GM23338 (cell line): ENCODE measurements at regions not wholly inside any gene's neighbourhood (a gene's known extent, or its start where the extent isn't known, plus 50 kb on each side); places are given as distances from the start of the nearest gene placed in this dataset.

ENCODE experiments used
- ATAC-seq: fragments of 200-7000 bp; cut with Tn5 transposase; 3 replicates; pipeline ENCODE4 v1.9.1; 2020
- DNase-seq: peaks from one replicate; pipeline ENCODE4 v3.0.0-alpha.2; 2015; ENCODE audit warnings: low spot score
- H2AFZ ChIP-seq: fragments of 200-600 bp; sonication (generic); 2 replicates; pipeline ENCODE4 v1.8.0; 2016; ENCODE audit warnings: antibody characterized with exemption, mild to moderate bottlenecking, moderate library complexity
- H3F3A ChIP-seq: fragments of 200-600 bp; sonication (generic); replicated peaks from 2 replicates; pipeline ENCODE4 v1.8.0; 2017; ENCODE audit warnings: antibody characterized with exemption, mixed run types, low read depth
- H3K27ac ChIP-seq: fragments of 200-600 bp; sonication (generic); 2 replicates; pipeline ENCODE4 v1.6.1; 2016; ENCODE audit warnings: low read depth
- H3K27me3 ChIP-seq: fragments of 200-600 bp; sonication (generic); 2 replicates; pipeline ENCODE4 v1.8.0; 2016; ENCODE audit warnings: mild to moderate bottlenecking, mixed run types, moderate library complexity; ENCODE audit not compliant: insufficient read depth
- H3K36me3 ChIP-seq: fragments of 200-600 bp; sonication (generic); 2 replicates; pipeline ENCODE4 v1.8.0; 2016; ENCODE audit warnings: mild to moderate bottlenecking; ENCODE audit not compliant: insufficient read depth
- H3K4me1 ChIP-seq: fragments of 200-600 bp; sonication (generic); 2 replicates; pipeline ENCODE4 v1.8.0; 2016; ENCODE audit warnings: mild to moderate bottlenecking, moderate library complexity; ENCODE audit not compliant: insufficient read depth
- H3K4me2 ChIP-seq: fragments of 200-600 bp; sonication (generic); 2 replicates; pipeline ENCODE4 v1.7.1; 2017; ENCODE audit warnings: mixed run types
- H3K4me3 ChIP-seq: fragments of 200-600 bp; sonication (generic); 2 replicates; pipeline ENCODE4 v1.6.1; 2016; ENCODE audit warnings: mixed run types
- H3K79me2 ChIP-seq: fragments of 200-600 bp; sonication (generic); replicated peaks from 2 replicates; pipeline ENCODE4 v1.8.0; 2017; ENCODE audit warnings: mild to moderate bottlenecking; ENCODE audit not compliant: insufficient read depth
- H3K9me2 ChIP-seq: fragments of 200-600 bp; sonication (generic); 2 replicates; pipeline ENCODE4 v1.8.0; 2017; ENCODE audit not compliant: insufficient read depth
- H4K20me1 ChIP-seq: fragments of 200-600 bp; sonication (generic); replicated peaks from 2 replicates; pipeline ENCODE4 v1.8.0; 2017; ENCODE audit warnings: mild to moderate bottlenecking; ENCODE audit not compliant: insufficient read depth
- H3K27ac Mint-ChIP-seq: 2 replicates; pipeline ENCODE4 v1.8.0; 2020; ENCODE audit warnings: inconsistent platforms, mild to moderate bottlenecking, moderate library complexity, mixed read lengths
- H3K27me3 Mint-ChIP-seq: 3 replicates; pipeline ENCODE4 v1.8.0; 2022; ENCODE audit warnings: low read depth, mild to moderate bottlenecking, moderate library complexity, mixed read lengths, inconsistent platforms; ENCODE audit not compliant: insufficient read depth, poor library complexity
- H3K36me3 Mint-ChIP-seq: 3 replicates; pipeline ENCODE4 v1.8.0; 2021; ENCODE audit warnings: low read depth, mild to moderate bottlenecking, inconsistent platforms, moderate library complexity, mixed read lengths
- H3K4me1 Mint-ChIP-seq: 3 replicates; pipeline ENCODE4 v1.8.0; 2020; ENCODE audit warnings: mild to moderate bottlenecking, inconsistent platforms, mixed read lengths
- H3K4me3 Mint-ChIP-seq: 3 replicates; pipeline ENCODE4 v1.8.0; 2021; ENCODE audit warnings: moderate library complexity, mild to moderate bottlenecking, inconsistent platforms, mixed read lengths
- H3K9me3 Mint-ChIP-seq: 3 replicates; pipeline ENCODE4 v1.8.0; 2020; ENCODE audit warnings: moderate library complexity, mild to moderate bottlenecking, inconsistent platforms, mixed read lengths
- CTCF ChIP-seq, 2 experiments: fragments of 200-600 bp in 1 of 2; sonication (generic) in 1 of 2; conservative IDR thresholded peaks; 2 replicates each; pipeline versions ENCODE4 v1.5.1 to v1.6.1; 2016 to 2017; ENCODE audit warnings: antibody characterized with exemption in 2 of 2, low read depth in 2 of 2, mild to moderate bottlenecking in 2 of 2, moderate library complexity in 1 of 2
- EZH2 ChIP-seq: fragments of 200-600 bp; sonication (generic); IDR thresholded peaks from one replicate; pipeline ENCODE4 v1.8.0; 2017; ENCODE audit warnings: antibody characterized with exemption, mild to moderate bottlenecking, low read depth; ENCODE audit not compliant: unreplicated experiment
- EZH2phosphoT487 ChIP-seq: fragments of 200-600 bp; sonication (generic); IDR thresholded peaks from one replicate; pipeline ENCODE4 v1.8.1; 2018; ENCODE audit warnings: antibody characterized with exemption; ENCODE audit not compliant: unreplicated experiment
- JUNB ChIP-seq: IDR thresholded peaks from one replicate; pipeline ENCODE4 v1.6.1; 2016; ENCODE audit warnings: antibody characterized with exemption; ENCODE audit not compliant: unreplicated experiment
- POLR2AphosphoS5 ChIP-seq: IDR thresholded peaks from 2 replicates; pipeline ENCODE4 v1.6.1; 2016; ENCODE audit warnings: antibody characterized with exemption, low read depth
- STAT1 ChIP-seq: IDR thresholded peaks from one replicate; pipeline ENCODE4 v1.6.1; 2016; ENCODE audit warnings: antibody characterized with exemption; ENCODE audit not compliant: unreplicated experiment
- ZNF331 ChIP-seq: fragments of 250-450 bp; sonication (Bioruptor Pico); IDR thresholded peaks from 2 replicates; pipeline ENCODE4 v1.5.0; 2020; ENCODE audit warnings: low read depth, mild to moderate bottlenecking, moderate library complexity
- ZNF462 ChIP-seq: fragments of 250-450 bp; sonication (Bioruptor Pico); IDR thresholded peaks from 2 replicates; pipeline ENCODE4 v1.5.0; 2020; ENCODE audit warnings: mild to moderate bottlenecking, moderate library complexity

GRCh38 chr15:79376383-79376782, 55.8 kb upstream of the MINAR1 start:
- no peak for ATAC-seq
- no peak for DNase-seq
- Mint-ChIP-seq H3K27ac (no peak overlapping the region), H3K27me3 (peaks cover 2% of the 10 kb centered on the region), H3K36me3 (peaks cover 14% of the 10 kb centered on the region), H3K4me1 (peaks cover 20% of the 10 kb centered on the region), H3K9me3 (peaks cover 6% of the 10 kb centered on the region), H3K4me3 (no peak overlapping the region)
- Histone ChIP-seq H3K79me2 (no peaks in the 10 kb centered on the region), H3K9me2 (peaks cover 11% of the 10 kb centered on the region), H4K20me1 (no peaks in the 10 kb centered on the region), H3F3A (no peaks in the 10 kb centered on the region), H3K4me2 (no peak overlapping the region), H3K27me3 (no peaks in the 10 kb centered on the region), H3K4me1 (peaks cover 9% of the 10 kb centered on the region), H3K36me3 (no peaks in the 10 kb centered on the region), H2AFZ (no peak overlapping the region), H3K27ac (no peak overlapping the region), H3K4me3 (no peak overlapping the region)
- TF ChIP-seq CTCF (conservative IDR thresholded peaks at IDR 0.05; ENCODE audit: low read depth in 2 of 2): no peak
- no peak for TF ChIP-seq EZH2
- TF ChIP-seq POLR2AphosphoS5: no peak
- no peak for TF ChIP-seq ZNF462
- no peak for TF ChIP-seq STAT1
- TF ChIP-seq ZNF331 (CRISPR knock-in tag): no peak
- TF ChIP-seq JUNB: no peak
- no peak for TF ChIP-seq EZH2phosphoT487
